ENCODE measurements at regions not wholly inside any gene's neighbourhood (a gene's known extent, or its start where the extent isn't known, plus 50 kb on each side); places are given as distances from the start of the nearest gene placed in this dataset.
A peak's percentile ranks its signal among the peaks of the same experiment; 100 is the strongest.

- DNase-seq (ENCODE audit: low read depth, low spot score): no peak
Measured at GRCh38 chr10:43961523-43962345, 313.1 kb upstream of the ZNF32 start.

- DNase-seq (ENCODE audit: low read depth, low spot score): no peak
Measured at GRCh38 chr10:43960981-43961380, 312.3 kb upstream of the ZNF32 start.

- DNase-seq (ENCODE audit: low read depth, low spot score): no peak
Measured at GRCh38 chr10:43960477-43960876, 311.8 kb upstream of the ZNF32 start.

- no peak for DNase-seq (ENCODE audit: low read depth, low spot score)
Measured at GRCh38 chr10:43960135-43960415, 311.4 kb upstream of the ZNF32 start.

GRCh38 chr10:43959364-43960134 is 310.9 kb upstream of the ZNF32 start:
- no peak for DNase-seq (ENCODE audit: low read depth, low spot score)

- DNase-seq (ENCODE audit: low read depth, low spot score): no peak
Measured at GRCh38 chr10:43958964-43959363, 310.3 kb upstream of the ZNF32 start.

GRCh38 chr10:43958071-43958432 is 309.4 kb upstream of the ZNF32 start:
- DNase-seq (ENCODE audit: low read depth, low spot score): no peak

- no peak for DNase-seq (ENCODE audit: low read depth, low spot score)
Measured at GRCh38 chr10:43957267-43958070, 308.8 kb upstream of the ZNF32 start.

GRCh38 chr10:43955978-43956377 is 307.3 kb upstream of the ZNF32 start:
- no peak for DNase-seq (ENCODE audit: low read depth, low spot score)

- no peak for DNase-seq (ENCODE audit: low read depth, low spot score)
Measured at GRCh38 chr10:43955002-43955596, 306.4 kb upstream of the ZNF32 start.

GRCh38 chr10:43953672-43954071 is 305.0 kb upstream of the ZNF32 start:
- DNase-seq (ENCODE audit: low read depth, low spot score): no peak

GRCh38 chr10:43952760-43953159 is 304.1 kb upstream of the ZNF32 start:
- no peak for DNase-seq (ENCODE audit: low read depth, low spot score)

GRCh38 chr10:43949351-43949750 is 300.7 kb upstream of the ZNF32 start:
- peak; percentile 33 for DNase-seq (ENCODE audit: low read depth, low spot score)

- DNase-seq (ENCODE audit: low read depth, low spot score): no peak
Measured at GRCh38 chr10:43946445-43946844, 297.8 kb upstream of the ZNF32 start.

GRCh38 chr10:43945908-43946307 is 297.2 kb upstream of the ZNF32 start:
- no peak for DNase-seq (ENCODE audit: low read depth, low spot score)

GRCh38 chr10:43945094-43945730 is 296.5 kb upstream of the ZNF32 start:
- no peak for DNase-seq (ENCODE audit: low read depth, low spot score)

- DNase-seq (ENCODE audit: low read depth, low spot score): no peak
Measured at GRCh38 chr10:43944381-43945093, 295.9 kb upstream of the ZNF32 start.

- no peak for DNase-seq (ENCODE audit: low read depth, low spot score)
Measured at GRCh38 chr10:43943818-43944360, 295.2 kb upstream of the ZNF32 start.

GRCh38 chr10:43943119-43943817 is 294.6 kb upstream of the ZNF32 start:
- no peak for DNase-seq (ENCODE audit: low read depth, low spot score)
